Kidney tubule cell (primary cell): ENCODE measurements at regions not wholly inside any gene's neighbourhood (a gene's known extent, or its start where the extent isn't known, plus 50 kb on each side); places are given as distances from the start of the nearest gene placed in this dataset.

Experiments used
- DNase-seq: peaks from one replicate; pipeline ENCODE4 v3.0.0-alpha.2; 2018; ENCODE audit warnings: low spot score

GRCh38 chr1:10897981-10898728, 101.7 kb upstream of the CASZ1 start:
- peak; percentile 36 for DNase-seq

GRCh38 chr1:10898921-10899320, 102.5 kb upstream of the CASZ1 start:
- DNase-seq, result no peak

- no peak for DNase-seq
These were observed 103.2 kb upstream of the CASZ1 start for GRCh38 chr1:10899490-10900250.

- DNase-seq, result no peak
These were observed 103.8 kb upstream of the CASZ1 start for GRCh38 chr1:10900251-10900651.

GRCh38 chr1:10900691-10901090, 104.2 kb upstream of the CASZ1 start:
- DNase-seq, result peak; percentile 49

- DNase-seq, result peak; percentile 49
These were observed 104.8 kb upstream of the CASZ1 start for GRCh38 chr1:10901091-10901890.

- DNase-seq, result no peak
These were observed 105.7 kb upstream of the CASZ1 start for GRCh38 chr1:10901891-10902805.

- DNase-seq, result no peak
These were observed 107.0 kb upstream of the CASZ1 start for GRCh38 chr1:10903421-10903820.

- DNase-seq, result no peak
These were observed 107.4 kb upstream of the CASZ1 start for GRCh38 chr1:10903821-10904220.

- DNase-seq, result no peak
These were observed 107.8 kb upstream of the TARDBP start for GRCh38 chr1:10904396-10905358.

GRCh38 chr1:10905841-10906655, 106.4 kb upstream of the TARDBP start:
- DNase-seq, result no peak

- DNase-seq, result no peak
These were observed 105.5 kb upstream of the TARDBP start for GRCh38 chr1:10906866-10907519.

- DNase-seq, result no peak
These were observed 104.2 kb upstream of the TARDBP start for GRCh38 chr1:10908266-10908665.

- peak; percentile 48 for DNase-seq
These were observed 102.5 kb upstream of the TARDBP start for GRCh38 chr1:10909697-10910680.

- DNase-seq, result no peak
These were observed 101.6 kb upstream of the TARDBP start for GRCh38 chr1:10910681-10911489.

GRCh38 chr1:10911490-10912166, 100.8 kb upstream of the TARDBP start:
- DNase-seq, result no peak
